ENCODE measurements at regions not wholly inside any gene's neighbourhood (a gene's known extent, or its start where the extent isn't known, plus 50 kb on each side); places are given as distances from the start of the nearest gene placed in this dataset.

GRCh38 chr3:72175296-72175858, 390.4 kb upstream of the PROK2 start:
- Histone ChIP-seq H3K79me2 (ENCODE audit: insufficient read depth, low read depth) (no peaks in the 10 kb centered on the region), H3K4me2 (no peak overlapping the region), H3K4me3 (IDR thresholded peaks at IDR 0.05; ENCODE audit: insufficient read depth, low read depth, low read length) (no peak overlapping the region), H4K20me1 (ENCODE audit: insufficient read depth) (no peaks in the 10 kb centered on the region), H3K36me3 (ENCODE audit: insufficient read depth) (no peaks in the 10 kb centered on the region), H3K9ac (no peak overlapping the region), H2AFZ (ENCODE audit: low read depth) (no peak overlapping the region), H3K4me1 (ENCODE audit: low read depth, poor library complexity, severe bottlenecking) (peaks cover 37% of the 10 kb centered on the region), H3K27ac (no peak overlapping the region), H3K27me3 (ENCODE audit: insufficient read depth, low read depth) (peaks cover 4% of the 10 kb centered on the region; the same call in 1 of the 2 replicates)
- TF ChIP-seq, protein P1, sequence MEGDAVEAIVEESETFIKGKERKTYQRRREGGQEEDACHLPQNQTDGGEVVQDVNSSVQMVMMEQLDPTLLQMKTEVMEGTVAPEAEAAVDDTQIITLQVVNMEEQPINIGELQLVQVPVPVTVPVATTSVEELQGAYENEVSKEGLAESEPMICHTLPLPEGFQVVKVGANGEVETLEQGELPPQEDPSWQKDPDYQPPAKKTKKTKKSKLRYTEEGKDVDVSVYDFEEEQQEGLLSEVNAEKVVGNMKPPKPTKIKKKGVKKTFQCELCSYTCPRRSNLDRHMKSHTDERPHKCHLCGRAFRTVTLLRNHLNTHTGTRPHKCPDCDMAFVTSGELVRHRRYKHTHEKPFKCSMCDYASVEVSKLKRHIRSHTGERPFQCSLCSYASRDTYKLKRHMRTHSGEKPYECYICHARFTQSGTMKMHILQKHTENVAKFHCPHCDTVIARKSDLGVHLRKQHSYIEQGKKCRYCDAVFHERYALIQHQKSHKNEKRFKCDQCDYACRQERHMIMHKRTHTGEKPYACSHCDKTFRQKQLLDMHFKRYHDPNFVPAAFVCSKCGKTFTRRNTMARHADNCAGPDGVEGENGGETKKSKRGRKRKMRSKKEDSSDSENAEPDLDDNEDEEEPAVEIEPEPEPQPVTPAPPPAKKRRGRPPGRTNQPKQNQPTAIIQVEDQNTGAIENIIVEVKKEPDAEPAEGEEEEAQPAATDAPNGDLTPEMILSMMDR (conservative IDR thresholded peaks at IDR 0.05; ENCODE audit: low read depth, low read length), result no peak

DNA sequence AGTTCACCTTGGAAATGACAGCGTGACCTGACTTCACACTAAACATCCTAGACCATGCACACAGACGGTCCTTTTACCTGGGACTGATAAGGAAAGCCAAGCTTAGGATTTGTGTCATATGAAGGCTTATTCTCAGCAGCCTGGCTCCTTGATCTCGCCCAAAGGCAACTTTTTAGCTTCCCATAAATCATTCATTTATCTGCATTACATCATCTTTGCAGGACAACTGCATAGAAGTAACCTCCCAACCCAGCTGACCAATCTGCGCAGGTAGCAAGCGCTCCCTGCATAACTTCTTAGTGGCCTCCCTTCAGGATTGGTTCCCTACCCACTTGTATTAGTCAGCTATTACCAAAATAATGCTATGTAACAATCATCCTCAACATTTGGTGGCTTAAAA, 389.9 kb upstream of the PROK2 start:
- TF ChIP-seq, protein P1 (conservative IDR thresholded peaks at IDR 0.05; ENCODE audit: low read depth, low read length), result no peak
- Histone ChIP-seq H3K9ac (no peak overlapping the region), H3K27me3 (ENCODE audit: insufficient read depth, low read depth) (peaks cover 4% of the 10 kb centered on the region; the same call in 1 of the 2 replicates), H2AFZ (ENCODE audit: low read depth) (no peak overlapping the region), H4K20me1 (ENCODE audit: insufficient read depth) (no peaks in the 10 kb centered on the region), H3K79me2 (ENCODE audit: insufficient read depth, low read depth) (no peaks in the 10 kb centered on the region), H3K27ac (no peak overlapping the region), H3K4me3 (IDR thresholded peaks at IDR 0.05; ENCODE audit: insufficient read depth, low read depth, low read length) (no peak overlapping the region), H3K4me1 (ENCODE audit: low read depth, poor library complexity, severe bottlenecking) (peaks cover 37% of the 10 kb centered on the region), H3K4me2 (no peak overlapping the region), H3K36me3 (ENCODE audit: insufficient read depth) (no peaks in the 10 kb centered on the region)

- H3K27me3 ChIP-seq (ENCODE audit: insufficient read depth, low read depth), result peaks cover 4% of the 10 kb centered on the region; the same call in 1 of the 2 replicates
- H3K27ac ChIP-seq, result no peak overlapping the region
- TF ChIP-seq, protein P1 (conservative IDR thresholded peaks at IDR 0.05; ENCODE audit: low read depth, low read length), result no peak
- no peak overlapping the region for H3K4me3 ChIP-seq (IDR thresholded peaks at IDR 0.05; ENCODE audit: insufficient read depth, low read depth, low read length)
- H2AFZ ChIP-seq (ENCODE audit: low read depth), result no peak overlapping the region
- H3K4me2 ChIP-seq, result no peak overlapping the region
- no peaks in the 10 kb centered on the region for H4K20me1 ChIP-seq (ENCODE audit: insufficient read depth)
- H3K4me1 ChIP-seq (ENCODE audit: low read depth, poor library complexity, severe bottlenecking), result peaks cover 33% of the 10 kb centered on the region
- H3K9ac ChIP-seq, result no peak overlapping the region
- no peaks in the 10 kb centered on the region for H3K36me3 ChIP-seq (ENCODE audit: insufficient read depth)
- no peaks in the 10 kb centered on the region for H3K79me2 ChIP-seq (ENCODE audit: insufficient read depth, low read depth)
Measured at GRCh38 chr3:72174040-72174439, 389.1 kb upstream of the PROK2 start.

- TF ChIP-seq, protein P1 (conservative IDR thresholded peaks at IDR 0.05; ENCODE audit: low read depth, low read length), result no peak
- Histone ChIP-seq H3K36me3 (ENCODE audit: insufficient read depth) (no peaks in the 10 kb centered on the region), H4K20me1 (ENCODE audit: insufficient read depth) (no peaks in the 10 kb centered on the region)
Measured at GRCh38 chr3:72171946-72172345, 387.0 kb upstream of the PROK2 start.

More at GRCh38 chr3:72171946-72172345, 387.0 kb upstream of the PROK2 start:
- no peak overlapping the region for H3K9ac ChIP-seq
- H3K79me2 ChIP-seq (ENCODE audit: insufficient read depth, low read depth), result no peaks in the 10 kb centered on the region
- H3K27ac ChIP-seq, result no peak overlapping the region
- H2AFZ ChIP-seq (ENCODE audit: low read depth), result no peak overlapping the region
- no peak overlapping the region for H3K4me2 ChIP-seq
- H3K4me1 ChIP-seq (ENCODE audit: low read depth, poor library complexity, severe bottlenecking), result peaks cover 14% of the 10 kb centered on the region
- H3K4me3 ChIP-seq (IDR thresholded peaks at IDR 0.05; ENCODE audit: insufficient read depth, low read depth, low read length), result no peak overlapping the region
- no peaks in the 10 kb centered on the region; the same call in 1 of the 2 replicates for H3K27me3 ChIP-seq (ENCODE audit: insufficient read depth, low read depth)
